ENCODE measurements at regions not wholly inside any gene's neighbourhood (a gene's known extent, or its start where the extent isn't known, plus 50 kb on each side); places are given as distances from the start of the nearest gene placed in this dataset.

DNA sequence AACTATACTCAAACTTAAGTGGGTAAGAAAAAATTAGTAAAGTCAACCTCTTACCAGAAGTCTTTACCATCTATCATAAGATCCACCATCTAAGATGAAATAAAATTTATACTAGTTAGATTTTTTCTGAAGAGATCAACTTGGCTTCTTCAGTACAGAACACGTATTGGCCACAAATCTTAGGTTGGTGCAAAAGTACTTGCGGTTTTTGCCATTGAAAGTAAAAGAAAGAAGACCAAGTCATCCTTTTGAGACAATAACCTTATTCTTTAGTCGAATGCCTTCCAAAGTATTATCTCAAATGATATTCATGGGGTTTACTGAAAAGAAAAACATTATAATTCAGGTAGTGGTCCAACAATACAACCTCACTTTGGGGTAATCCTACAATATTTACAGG, 292.6 kb upstream of the PTCHD4 start:
- ChIA-PET POLR2A (no interaction called here), CTCF (ENCODE audit: low intra/inter-chr PET ratio, low total read pairs) (no interaction called here)
- Histone ChIP-seq H3K4me1 (ENCODE audit: insufficient read depth, low read length) (no peaks in the 10 kb centered on the region), H3K9ac (ENCODE audit: insufficient read depth, low read depth, low read length) (no peak overlapping the region), H3K4me2 (ENCODE audit: low read depth, low read length) (no peak overlapping the region), H3K27ac (ENCODE audit: extremely low read length, insufficient read depth, low read length) (no peak overlapping the region), H4K20me1 (ENCODE audit: insufficient read depth, low read length) (no peaks in the 10 kb centered on the region), H3K9me3 (ENCODE audit: low read length) (peaks cover 5% of the 10 kb centered on the region; the same call in 1 of the 2 replicates), H3K79me2 (ENCODE audit: insufficient read depth, low read length) (no peaks in the 10 kb centered on the region), H2AFZ (ENCODE audit: low read length) (no peak overlapping the region), H3K4me3 (replicated peaks in 1 of 3; ENCODE audit: insufficient read depth in 1 of 3, low read depth in 2 of 3, low read length in 3 of 3) (no peak overlapping the region), H3K36me3 (replicated peaks in 1 of 2; ENCODE audit: control insufficient read depth in 1 of 2, insufficient read depth in 2 of 2, low read length in 2 of 2) (no peaks in the 10 kb centered on the region), H3K27me3 (ENCODE audit: control insufficient read depth in 1 of 2, insufficient read depth in 2 of 2, low read length in 2 of 2) (no peaks in the 10 kb centered on the region)
- DNase-seq (ENCODE audit: low spot score) (no peak), ATAC-seq (no peak), FAIRE-seq (no peak)
- BruUV-seq (replicated peaks) = no TSS peak
- in situ Hi-C loops (cut with HindIII; ENCODE audit: extremely low pct_ligation_motif_present, low pct_unique_long_range_greater_than_20kb) = no loop called here
- TF ChIP-seq, protein P1, sequence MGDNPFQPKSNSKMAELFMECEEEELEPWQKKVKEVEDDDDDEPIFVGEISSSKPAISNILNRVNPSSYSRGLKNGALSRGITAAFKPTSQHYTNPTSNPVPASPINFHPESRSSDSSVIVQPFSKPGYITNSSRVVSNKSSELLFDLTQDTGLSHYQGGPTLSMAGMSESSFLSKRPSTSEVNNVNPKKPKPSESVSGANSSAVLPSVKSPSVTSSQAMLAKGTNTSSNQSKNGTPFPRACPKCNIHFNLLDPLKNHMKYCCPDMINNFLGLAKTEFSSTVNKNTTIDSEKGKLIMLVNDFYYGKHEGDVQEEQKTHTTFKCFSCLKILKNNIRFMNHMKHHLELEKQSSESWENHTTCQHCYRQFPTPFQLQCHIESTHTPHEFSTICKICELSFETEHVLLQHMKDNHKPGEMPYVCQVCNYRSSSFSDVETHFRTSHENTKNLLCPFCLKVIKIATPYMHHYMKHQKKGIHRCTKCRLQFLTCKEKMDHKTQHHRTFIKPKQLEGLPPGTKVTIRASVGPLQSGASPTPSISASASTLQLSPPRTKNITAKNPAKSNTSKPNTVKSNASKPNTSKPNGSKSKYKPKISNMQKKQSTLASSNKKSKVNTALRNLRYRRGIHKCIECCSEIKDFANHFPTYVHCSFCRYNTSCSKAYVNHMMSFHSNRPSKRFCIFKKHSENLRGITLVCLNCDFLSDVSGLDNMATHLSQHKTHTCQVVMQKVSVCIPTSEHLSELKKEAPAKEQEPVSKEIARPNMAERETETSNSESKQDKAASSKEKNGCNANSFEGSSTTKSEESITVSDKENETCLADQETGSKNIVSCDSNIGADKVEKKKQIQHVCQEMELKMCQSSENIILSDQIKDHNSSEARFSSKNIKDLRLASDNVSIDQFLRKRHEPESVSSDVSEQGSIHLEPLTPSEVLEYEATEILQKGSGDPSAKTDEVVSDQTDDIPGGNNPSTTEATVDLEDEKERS (CRISPR knock-in tag; IDR thresholded peaks at IDR 0.05) = no peak
- TF ChIP-seq ZIK1 (CRISPR knock-in tag; IDR thresholded peaks at IDR 0.05; ENCODE audit: borderline replicate concordance, low read depth) (no peak), ZNF501 (CRISPR knock-in tag; IDR thresholded peaks at IDR 0.05) (no peak), RARG (CRISPR knock-in tag; IDR thresholded peaks at IDR 0.05; ENCODE audit: low read depth) (no peak)
- TF ChIP-seq, protein P2, sequence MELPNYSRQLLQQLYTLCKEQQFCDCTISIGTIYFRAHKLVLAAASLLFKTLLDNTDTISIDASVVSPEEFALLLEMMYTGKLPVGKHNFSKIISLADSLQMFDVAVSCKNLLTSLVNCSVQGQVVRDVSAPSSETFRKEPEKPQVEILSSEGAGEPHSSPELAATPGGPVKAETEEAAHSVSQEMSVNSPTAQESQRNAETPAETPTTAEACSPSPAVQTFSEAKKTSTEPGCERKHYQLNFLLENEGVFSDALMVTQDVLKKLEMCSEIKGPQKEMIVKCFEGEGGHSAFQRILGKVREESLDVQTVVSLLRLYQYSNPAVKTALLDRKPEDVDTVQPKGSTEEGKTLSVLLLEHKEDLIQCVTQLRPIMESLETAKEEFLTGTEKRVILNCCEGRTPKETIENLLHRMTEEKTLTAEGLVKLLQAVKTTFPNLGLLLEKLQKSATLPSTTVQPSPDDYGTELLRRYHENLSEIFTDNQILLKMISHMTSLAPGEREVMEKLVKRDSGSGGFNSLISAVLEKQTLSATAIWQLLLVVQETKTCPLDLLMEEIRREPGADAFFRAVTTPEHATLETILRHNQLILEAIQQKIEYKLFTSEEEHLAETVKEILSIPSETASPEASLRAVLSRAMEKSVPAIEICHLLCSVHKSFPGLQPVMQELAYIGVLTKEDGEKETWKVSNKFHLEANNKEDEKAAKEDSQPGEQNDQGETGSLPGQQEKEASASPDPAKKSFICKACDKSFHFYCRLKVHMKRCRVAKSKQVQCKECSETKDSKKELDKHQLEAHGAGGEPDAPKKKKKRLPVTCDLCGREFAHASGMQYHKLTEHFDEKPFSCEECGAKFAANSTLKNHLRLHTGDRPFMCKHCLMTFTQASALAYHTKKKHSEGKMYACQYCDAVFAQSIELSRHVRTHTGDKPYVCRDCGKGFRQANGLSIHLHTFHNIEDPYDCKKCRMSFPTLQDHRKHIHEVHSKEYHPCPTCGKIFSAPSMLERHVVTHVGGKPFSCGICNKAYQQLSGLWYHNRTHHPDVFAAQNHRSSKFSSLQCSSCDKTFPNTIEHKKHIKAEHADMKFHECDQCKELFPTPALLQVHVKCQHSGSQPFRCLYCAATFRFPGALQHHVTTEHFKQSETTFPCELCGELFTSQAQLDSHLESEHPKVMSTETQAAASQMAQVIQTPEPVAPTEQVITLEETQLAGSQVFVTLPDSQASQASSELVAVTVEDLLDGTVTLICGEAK (IDR thresholded peaks at IDR 0.05) = peak; percentile 89
- TF ChIP-seq, protein P2 (CRISPR knock-in tag; IDR thresholded peaks at IDR 0.05) = no peak
- WGBS (ENCODE audit: low lambda C conversion rate) = 4% methylated on average over 3 of the region's 3 CpGs
- intact Hi-C loops (cut with micrococcal nuclease; ENCODE audit: unreplicated experiment) = no loop called here
